Stimulated activated CD8-positive, alpha-beta memory T cell treated with anti-CD3 and anti-CD28 coated beads, Interleukin-4, amount 100 ng/mL, for 24 hours (primary cell): ENCODE measurements at regions not wholly inside any gene's neighbourhood (a gene's known extent, or its start where the extent isn't known, plus 50 kb on each side); places are given as distances from the start of the nearest gene placed in this dataset.

Experiments used
- DNase-seq: peaks from one replicate; pipeline ENCODE4 v3.0.0-alpha.2; 2020; ENCODE audit warnings: low read depth

DNA sequence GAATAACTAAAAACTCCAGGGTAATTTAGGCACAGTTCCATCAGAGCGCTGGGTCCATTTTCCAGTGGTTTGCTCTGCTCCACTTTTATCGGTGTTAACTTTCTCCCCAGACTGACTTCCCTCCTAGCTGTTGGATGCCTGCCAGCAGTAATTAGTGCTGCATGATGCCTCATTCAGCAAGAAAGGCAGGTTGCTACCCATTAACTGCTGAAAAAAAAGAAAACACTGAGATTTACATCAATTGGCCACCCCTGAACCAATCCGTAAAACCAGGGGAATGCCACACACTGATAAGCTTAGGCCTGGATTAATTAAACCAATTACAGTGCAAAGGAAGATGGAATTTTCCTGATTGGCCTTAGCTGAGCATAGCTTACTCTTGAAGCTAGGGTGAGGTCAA lies 182.4 kb upstream of the CXXC4 start:
- no peak for DNase-seq

DNA sequence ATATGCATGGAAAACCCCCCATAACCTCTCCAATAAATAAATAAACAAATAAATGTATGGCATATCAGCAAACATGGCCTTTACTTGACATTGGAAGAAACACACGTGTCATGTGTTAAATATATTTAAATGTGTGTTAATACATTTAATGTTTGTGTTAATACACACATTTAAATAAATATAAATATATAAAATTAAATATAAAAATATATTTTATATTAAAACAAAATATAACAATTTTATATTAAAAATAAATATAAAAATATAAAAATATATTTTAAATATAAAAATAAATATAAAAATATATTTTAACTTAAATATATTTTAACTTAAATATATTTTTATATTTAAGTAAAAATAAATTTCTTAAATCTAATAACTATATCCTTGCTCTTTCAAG lies 187.6 kb upstream of the CXXC4 start:
- no peak for DNase-seq

DNA sequence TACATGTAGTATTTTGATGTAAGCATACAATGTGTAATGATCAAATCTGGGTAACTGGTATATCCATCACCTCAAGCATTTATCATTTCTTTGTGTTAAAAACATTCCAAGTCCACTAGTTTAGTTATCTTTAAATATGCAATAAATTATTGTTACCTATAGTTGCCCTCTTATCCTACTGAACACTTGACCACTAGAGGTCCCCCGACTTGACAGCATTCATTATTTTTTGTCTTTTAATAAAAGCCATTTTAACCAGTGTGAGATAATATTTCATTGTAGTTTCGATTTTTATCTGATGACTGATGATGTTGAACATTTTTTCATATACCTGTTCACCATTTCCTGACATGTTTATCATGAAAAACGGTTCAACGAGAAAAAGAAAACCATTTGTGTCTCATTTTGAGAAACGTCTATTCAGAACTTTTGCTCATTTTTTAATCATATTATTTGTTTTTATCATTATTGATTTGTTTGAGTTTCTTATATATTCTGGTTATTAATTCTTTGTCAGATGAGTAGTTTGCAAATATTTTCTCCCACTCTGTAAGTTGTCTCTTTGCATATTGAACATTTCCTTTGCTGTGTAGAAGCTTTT lies 199.0 kb upstream of the CXXC4 start:
- DNase-seq = no peak

DNA sequence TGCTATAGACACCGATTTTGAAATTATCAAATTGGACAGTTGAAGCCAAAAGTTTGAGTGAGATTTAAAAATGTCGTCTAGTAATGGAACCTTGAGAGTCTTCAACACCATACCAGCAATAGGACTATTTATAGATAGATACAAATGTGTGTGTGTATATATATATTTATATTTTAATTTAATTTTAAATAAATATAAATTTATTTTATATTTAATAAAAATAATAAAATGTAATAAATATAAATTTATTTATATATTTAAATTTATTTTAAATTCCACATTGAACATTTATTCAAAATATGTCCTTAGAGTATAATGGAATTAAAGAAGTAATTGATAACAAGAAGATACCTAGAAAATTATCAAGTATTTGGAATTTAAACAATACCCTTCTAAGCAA lies 221.9 kb upstream of the CXXC4 start:
- no peak for DNase-seq

DNA sequence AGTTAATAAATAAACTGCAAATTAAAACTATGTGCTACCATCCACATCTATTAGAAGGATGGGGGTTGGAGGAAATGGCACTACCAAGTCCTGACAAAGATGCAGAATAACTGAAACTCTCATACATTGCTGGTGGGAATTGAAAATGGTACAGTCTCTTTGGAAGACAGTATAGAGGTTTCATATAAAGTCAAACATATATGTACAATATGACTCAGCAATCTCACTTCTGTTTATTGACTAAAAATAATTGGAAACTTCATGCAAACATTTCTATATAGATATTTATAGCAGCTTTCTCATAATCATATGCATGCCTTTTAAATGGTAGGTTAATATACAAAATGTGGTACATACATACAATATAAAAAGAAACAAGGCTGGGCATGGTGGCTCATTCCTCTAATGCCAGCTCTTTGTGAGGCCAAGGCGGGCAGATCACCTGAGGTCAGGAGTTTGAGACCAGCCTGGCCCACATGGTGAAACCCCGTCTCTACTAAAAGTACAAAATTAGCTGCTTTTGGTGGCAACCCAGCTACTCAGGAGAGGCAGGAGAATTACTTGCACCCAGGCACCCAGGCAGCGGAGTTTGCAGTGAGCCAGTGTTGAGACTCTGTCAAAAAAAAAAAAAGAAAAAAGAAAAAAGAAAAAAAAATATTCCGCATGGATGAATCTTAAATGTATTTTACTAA lies 225.0 kb upstream of the CXXC4 start:
- DNase-seq = no peak

DNA sequence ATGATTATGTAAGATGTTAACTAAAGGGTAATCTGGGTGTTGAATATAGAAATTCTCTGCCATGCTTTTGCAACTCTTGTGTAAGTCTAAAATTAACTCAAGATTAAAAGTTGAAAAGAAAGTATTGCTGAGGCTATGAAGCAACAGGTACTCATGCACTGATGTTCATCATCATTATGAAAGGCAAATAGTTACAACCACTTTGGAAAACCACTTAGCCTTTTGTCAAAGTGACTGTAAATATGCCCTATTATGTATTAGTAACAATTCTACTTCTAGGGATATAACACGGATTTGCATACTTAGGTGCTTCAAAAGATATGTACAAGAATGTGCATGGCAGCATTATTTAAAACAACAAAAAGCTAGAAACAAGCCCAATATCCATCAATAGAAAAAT lies 227.8 kb upstream of the CXXC4 start:
- no peak for DNase-seq

DNA sequence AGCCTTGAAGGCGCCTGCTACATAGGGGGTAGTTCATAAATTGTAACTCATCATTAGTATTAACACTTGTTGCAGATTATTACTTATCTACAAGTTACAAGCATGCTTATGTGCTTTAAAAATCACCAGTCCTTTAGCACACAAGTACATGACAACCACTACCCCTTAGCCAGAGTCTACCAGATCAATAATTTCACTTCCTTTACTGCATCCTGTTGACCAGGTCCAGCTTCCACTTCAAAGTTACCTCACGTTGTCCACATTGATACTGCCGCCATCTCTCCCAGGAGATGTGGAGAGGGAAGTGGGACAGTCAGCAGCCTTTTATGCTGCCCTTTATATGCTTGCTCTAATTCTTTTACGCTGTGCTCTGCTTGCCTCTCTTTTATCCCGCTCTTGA lies 231.3 kb upstream of the CXXC4 start:
- no peak for DNase-seq

DNA sequence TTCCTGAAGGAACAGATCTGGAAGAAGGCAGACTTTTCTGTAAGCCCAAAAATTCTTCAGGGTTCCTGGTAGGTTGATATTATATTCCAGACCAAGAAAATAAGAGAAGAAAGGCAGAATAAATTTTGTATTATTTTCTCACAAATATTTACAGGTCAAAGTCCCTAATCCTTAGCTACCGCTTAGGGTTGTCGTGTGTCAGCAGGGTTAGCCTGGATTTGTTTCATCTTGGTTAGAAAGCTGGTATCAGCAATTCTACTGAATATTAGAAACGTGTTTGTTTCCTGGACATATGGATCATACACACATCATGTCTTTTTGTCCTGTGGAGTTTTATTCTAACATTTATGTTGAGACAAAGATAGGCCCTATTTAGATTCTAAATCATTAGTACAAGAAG lies 232.9 kb upstream of the CXXC4 start:
- DNase-seq = no peak

DNA sequence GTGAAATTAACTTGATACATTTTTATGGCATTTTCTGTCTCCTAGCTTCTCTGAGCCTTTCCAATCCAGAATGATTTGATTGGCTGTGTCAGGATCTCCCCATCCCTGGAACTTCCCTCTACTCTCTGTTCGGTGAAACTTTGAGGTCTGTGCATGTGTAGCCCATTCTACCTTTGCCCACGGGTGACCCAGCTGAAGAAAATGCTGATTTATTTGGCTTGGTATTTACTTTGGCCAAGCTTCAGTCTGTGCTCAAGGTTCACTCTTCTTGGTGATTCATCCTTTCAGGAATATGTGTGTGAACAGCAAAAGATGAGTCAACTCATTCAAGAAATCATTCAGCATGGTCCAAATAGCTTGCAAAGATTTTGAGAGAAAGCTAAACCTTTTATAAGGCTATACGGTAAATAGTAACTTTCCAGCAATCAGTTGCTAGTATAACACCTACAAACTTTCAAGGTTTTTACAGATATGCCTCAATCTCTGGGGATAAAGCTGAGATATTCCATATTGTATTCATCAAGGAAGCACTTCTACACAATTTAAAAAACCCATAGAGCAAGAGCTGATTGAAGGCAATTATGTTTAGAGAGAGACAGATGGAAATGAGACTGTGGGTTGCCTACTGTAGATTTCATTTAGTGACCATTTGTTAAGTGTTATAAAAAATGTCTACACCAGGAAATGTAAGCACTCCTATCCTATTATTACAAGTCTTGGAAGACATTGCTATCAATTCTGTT lies 233.9 kb upstream of the CXXC4 start:
- no peak for DNase-seq

DNA sequence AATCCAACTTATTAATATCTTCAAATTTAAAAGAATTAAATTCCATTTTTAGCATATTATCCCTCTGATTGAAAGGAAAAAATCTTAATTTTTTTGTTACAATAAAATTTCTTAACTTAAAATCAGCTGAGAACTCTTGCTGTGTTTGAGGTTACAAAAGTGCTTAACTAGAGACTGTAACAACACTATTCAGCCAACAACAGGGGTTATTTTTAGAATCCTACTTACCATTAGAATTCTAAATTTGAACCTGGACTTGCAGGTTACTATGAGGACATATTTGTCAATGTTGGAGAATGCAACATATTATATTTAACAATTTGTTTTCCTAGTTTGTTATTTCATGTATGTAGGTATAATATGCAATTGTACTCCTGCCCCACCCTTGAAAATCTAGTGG lies 238.1 kb upstream of the CXXC4 start:
- no peak for DNase-seq

DNA sequence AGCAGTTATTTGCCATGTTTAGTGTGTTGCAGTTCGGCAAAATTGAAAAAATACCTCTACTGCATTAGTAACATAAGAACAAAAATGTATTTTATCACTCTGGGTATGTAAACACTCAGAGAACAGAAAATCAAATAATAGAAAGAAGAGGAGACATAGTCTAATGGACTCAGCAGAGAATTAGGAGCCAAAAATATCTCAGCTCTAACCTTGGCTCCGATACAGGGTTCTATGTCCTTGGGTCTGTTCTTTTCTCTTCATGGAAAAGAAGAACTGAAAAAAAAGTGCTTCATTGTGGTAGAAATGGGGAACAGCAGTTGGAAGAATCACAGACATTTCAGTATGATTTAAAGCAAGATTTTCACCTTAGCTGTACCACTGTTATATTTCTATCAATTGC lies 240.5 kb upstream of the CXXC4 start:
- no peak for DNase-seq

DNA sequence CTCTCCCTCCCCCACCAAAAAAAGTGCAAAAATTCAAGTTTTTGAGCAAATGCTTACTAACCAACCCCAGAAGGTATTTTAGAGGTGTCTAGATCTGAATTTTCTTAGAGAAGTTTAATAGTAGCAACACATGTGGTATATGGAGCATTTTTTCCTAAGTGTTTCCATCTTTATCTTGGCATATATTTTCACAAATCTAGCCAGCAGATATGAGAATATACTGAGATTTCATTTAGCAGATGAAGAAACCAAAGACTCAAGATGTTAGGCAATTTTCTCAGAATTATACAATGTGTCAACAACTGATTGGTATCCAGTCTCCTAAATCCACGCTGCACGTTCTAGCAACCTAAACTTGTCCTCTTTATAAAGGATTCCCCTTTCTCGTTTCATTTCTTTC lies 245.5 kb upstream of the CXXC4 start:
- no peak for DNase-seq

DNA sequence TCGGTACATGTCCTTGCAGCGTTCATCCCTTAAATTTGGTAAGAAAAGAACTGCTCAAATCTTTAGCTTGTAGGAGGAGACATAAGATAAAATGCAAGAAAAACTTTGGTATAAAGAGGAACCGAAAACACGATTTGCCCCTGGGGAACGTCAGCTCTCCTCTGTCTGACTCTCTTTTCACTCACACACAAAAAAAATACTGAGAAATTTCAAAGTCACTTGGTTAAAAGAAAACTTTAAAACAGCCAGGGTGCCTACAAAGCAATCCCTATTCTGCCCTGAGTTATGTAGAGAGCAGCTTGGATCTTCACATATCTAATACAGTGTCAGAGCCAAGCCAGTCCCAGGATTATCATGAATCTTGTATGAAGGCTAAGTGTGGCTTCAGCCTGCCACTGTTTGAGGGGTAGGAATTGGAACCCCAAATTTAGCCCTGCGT lies 248.5 kb upstream of the CXXC4 start:
- no peak for DNase-seq

DNA sequence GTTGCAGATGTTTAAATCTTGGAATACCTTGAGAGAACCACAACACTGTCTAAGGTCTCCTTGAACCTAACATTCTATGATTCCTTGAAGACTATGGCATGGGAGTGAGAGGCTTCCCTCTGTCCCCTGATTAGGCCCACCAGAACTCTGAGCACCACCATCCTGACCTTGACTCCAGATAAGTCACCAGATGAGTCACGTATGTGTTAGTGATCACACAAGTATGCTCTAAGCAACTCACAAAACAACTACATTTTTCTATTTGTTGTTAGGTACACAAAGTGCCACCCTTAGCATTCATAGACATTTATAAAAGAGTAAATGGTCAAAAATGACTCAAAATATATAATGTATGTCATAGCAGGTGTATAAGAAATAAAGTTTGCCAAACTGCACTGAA lies 252.9 kb upstream of the CXXC4 start:
- no peak for DNase-seq

DNA sequence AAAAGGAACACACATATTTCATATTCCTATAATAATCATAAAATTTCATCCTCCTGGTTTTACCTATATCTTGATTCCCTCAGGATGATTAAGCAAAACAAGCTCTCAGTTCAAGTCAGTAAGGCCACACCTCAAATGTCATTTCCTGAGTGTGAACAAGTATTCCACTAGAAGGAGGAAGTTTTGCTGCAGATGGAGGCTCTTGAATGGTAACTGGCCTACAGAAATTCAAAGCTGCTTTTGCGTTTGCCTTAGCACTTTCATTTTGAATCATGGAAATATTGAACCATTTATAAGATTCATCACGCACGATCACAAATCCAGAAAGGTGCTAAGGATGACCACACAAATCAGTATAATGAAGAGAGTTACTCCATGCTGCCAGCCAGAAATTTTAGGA lies 254.4 kb upstream of the CXXC4 start:
- no peak for DNase-seq

DNA sequence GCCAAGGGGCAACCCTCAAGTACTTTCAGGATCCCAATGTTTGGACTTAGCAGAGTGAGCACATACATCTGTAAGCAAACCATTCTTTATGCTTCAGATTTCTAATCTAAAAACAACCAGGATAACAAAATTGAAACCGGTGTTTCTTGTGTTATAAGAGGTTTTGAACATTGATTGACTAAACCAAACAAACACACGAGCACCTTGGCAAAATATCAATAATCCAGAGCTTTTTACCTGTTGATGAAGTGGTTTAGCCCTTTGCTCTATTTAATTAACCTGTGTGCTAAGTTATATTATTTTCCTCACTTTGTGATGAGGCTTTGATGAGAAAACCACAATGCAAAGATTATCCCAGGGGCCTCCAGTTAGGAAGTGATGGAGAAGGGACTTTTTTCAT lies 255.3 kb upstream of the CXXC4 start:
- DNase-seq = no peak

DNA sequence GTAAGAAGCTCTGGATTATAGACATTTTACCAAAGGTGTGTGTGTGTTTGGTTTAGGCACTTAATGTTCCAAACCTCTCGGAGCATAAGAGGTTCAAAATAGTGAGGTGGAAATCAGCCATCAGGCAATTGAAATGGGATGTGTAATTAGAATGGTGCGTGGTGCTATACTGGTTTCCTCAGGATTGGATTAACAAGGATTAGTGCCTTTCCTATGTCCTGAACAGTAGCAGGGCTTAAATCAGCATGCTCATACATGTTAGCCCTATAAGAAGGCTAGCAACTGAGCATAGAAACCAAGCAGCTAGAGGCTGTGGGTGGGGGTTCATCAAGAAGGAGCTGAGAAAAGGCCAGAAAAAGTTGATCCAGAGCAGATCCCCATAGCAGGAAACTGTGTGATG lies 256.8 kb upstream of the CXXC4 start:
- DNase-seq = no peak

DNA sequence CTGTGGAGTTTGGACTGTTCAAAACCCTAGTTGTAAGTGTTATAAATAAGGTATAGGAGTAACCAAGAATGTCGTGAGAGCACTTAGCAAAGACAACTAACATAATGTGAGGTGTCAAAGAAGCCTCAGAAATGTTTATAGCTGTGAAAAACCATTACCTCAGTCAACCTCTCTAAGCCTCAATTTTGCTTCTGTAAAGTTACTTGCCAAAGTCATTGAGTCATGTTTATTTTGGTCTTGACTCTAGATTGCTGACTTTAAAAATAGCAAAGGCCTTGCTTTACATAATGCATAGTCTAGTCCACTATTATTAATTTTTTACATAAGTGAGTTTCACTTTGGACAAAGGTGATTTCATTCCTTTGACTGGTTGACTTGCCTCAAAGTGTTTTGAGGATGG lies 257.6 kb upstream of the CXXC4 start:
- no peak for DNase-seq

DNA sequence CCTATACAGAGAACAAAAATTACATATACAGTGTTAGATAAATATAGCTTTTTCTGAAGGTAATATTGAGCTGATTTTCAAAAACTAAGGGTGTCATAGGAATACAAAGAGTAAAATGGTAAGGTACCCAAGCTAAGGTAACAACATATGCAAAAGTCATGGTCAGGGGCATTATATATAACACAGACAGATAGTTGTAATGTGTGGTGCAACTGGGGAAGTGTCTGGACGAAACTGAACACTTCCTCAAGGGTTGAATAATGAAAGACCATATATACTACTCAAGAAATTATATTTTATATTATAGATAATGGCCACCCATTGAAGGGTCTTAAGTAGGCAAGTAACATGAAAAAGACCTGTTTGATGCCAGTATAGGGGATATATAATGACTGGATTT lies 262.1 kb upstream of the CXXC4 start:
- DNase-seq = no peak

DNA sequence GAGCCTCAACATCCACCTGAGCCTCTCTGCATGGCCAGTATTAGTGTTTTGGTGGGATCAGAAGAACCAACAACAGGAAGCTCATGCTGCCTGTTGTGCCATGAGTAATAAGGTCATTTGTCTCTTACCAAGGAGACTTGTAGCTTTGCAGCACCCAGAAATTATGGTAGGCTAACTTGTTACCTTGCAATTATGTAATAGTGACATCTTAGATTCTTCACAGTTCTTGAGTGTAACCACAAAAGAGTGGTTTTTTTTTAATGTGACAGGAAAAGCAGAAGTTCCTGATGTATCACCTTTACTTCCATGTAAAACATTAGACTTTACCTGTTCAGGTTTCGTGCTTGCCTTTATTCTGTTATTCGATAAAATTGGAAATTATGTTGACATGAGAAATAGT lies 263.9 kb upstream of the CXXC4 start:
- DNase-seq = no peak

DNA sequence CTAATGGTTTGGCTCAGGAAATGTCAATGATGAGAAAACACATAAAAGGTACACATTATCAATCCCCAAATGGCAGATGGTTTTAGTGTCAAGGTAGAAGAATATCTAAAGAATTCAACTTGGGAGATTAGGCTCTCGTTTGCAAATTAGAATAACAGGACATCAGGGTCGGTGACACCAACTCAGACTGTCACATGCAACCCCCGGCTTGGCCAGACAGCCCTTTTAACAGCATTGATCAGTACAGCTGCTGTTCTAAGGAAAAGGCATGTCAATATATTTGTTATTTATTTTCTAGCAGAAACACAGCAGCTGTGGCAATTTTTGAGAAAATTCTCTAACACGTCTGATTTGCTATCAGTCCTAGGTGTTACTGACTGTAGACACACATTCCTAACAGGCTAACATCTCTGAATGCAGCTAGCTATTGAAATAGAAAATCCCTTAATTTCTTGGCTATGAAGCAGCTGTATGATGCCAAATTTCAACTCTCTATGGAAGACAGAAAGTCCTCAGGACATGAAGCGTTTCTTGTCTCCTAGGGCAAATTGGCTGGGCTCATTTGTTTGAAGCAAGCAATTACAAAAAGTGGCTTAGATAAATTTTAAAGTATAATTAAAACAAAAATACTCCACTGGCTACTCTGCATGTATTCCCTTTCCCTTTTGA lies 269.0 kb upstream of the CXXC4 start:
- no peak for DNase-seq

DNA sequence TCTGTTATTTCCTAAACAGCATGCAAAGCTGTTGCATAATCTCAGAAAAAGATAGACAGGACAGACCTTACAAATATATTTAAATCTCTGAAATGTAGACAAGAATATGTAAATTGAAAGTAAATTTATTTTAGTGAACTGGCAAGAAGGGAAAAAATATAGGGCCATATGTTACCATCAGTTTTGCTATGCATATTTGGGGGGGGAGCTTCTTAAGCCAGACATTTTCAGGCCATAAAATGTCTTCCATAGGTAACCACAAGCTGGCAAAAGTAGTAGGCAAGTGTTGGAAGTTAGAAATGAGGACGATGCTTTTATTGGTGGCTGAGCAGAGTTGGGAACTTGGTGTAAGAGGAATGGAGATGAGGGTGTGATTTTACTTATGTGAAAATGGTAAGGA lies 272.0 kb upstream of the CXXC4 start:
- DNase-seq = no peak

DNA sequence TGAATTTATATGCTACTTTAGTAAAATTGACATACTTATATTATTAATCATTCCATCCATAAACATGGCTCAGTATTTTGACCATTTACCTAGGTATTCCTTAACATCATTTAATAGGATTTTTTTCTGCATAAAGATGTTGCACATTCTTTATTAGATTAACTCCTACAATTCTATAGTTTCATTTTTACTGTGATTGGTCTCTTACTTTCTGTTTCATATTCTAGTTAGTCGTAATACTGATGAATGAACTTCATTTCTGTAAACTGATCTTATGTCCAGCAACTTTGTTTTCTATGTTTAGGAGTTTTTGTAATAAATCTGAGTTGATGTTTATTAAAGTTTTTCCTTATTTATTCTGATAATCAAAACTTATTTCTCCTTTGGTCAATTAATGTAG lies 278.2 kb upstream of the CXXC4 start:
- no peak for DNase-seq
